ENCODE measurements at regions not wholly inside any gene's neighbourhood (a gene's known extent, or its start where the extent isn't known, plus 50 kb on each side); places are given as distances from the start of the nearest gene placed in this dataset.

- TF ChIP-seq POLR2A (IDR thresholded peaks at IDR 0.05; ENCODE audit: low read depth, low read length), result no peak
- DNase-seq (ENCODE audit: insufficient read length, low spot score), result no peak
These were observed 412.8 kb downstream of the TLE4 start for GRCh38 chr9:79984429-79985067.

GRCh38 chr9:79980432-79980831 lies 408.7 kb downstream of the TLE4 start:
- FAIRE-seq (no peak), DNase-seq (ENCODE audit: insufficient read length, low spot score) (no peak)
- no peak for TF ChIP-seq POLR2A (IDR thresholded peaks at IDR 0.05; ENCODE audit: low read depth, low read length)

More at GRCh38 chr9:79984429-79985067, 412.8 kb downstream of the TLE4 start:
- peak; percentile 72 for FAIRE-seq

GRCh38 chr9:79977510-79978197 lies 405.9 kb downstream of the TLE4 start:
- DNase-seq (ENCODE audit: insufficient read length, low spot score), result no peak
- FAIRE-seq, result peak; percentile 6
- no peak for TF ChIP-seq POLR2A (IDR thresholded peaks at IDR 0.05; ENCODE audit: low read depth, low read length)

GRCh38 chr9:79977074-79977435 lies 405.3 kb downstream of the TLE4 start:
- TF ChIP-seq POLR2A (IDR thresholded peaks at IDR 0.05; ENCODE audit: low read depth, low read length), result no peak

GRCh38 chr9:79976257-79977073 lies 404.7 kb downstream of the TLE4 start:
- no peak for DNase-seq (ENCODE audit: insufficient read length, low spot score)
- no peak for FAIRE-seq
- TF ChIP-seq POLR2A (IDR thresholded peaks at IDR 0.05; ENCODE audit: low read depth, low read length), result no peak

More at GRCh38 chr9:79977074-79977435, 405.3 kb downstream of the TLE4 start:
- FAIRE-seq (no peak), DNase-seq (ENCODE audit: insufficient read length, low spot score) (no peak)

GRCh38 chr9:79975621-79976256 lies 404.0 kb downstream of the TLE4 start:
- no peak for TF ChIP-seq POLR2A (IDR thresholded peaks at IDR 0.05; ENCODE audit: low read depth, low read length)
- DNase-seq (ENCODE audit: insufficient read length, low spot score) (no peak), FAIRE-seq (no peak)

- DNase-seq (ENCODE audit: insufficient read length, low spot score) (no peak), FAIRE-seq (no peak)
- TF ChIP-seq POLR2A (IDR thresholded peaks at IDR 0.05; ENCODE audit: low read depth, low read length), result no peak
These were observed 403.1 kb downstream of the TLE4 start for GRCh38 chr9:79974806-79975422.

- TF ChIP-seq POLR2A (IDR thresholded peaks at IDR 0.05; ENCODE audit: low read depth, low read length), result no peak
- DNase-seq (ENCODE audit: insufficient read length, low spot score), result no peak
- FAIRE-seq, result no peak
These were observed 401.9 kb downstream of the TLE4 start for GRCh38 chr9:79973627-79974026.

- DNase-seq (ENCODE audit: insufficient read length, low spot score) (no peak), FAIRE-seq (no peak)
- TF ChIP-seq POLR2A (IDR thresholded peaks at IDR 0.05; ENCODE audit: low read depth, low read length), result no peak
These were observed 398.3 kb downstream of the TLE4 start for GRCh38 chr9:79970146-79970425.

- no peak for DNase-seq (ENCODE audit: insufficient read length, low spot score)
- TF ChIP-seq POLR2A (IDR thresholded peaks at IDR 0.05; ENCODE audit: low read depth, low read length), result no peak
- no peak for FAIRE-seq
These were observed 397.8 kb downstream of the TLE4 start for GRCh38 chr9:79969393-79970145.

GRCh38 chr9:79968533-79968932 lies 396.8 kb downstream of the TLE4 start:
- TF ChIP-seq POLR2A (IDR thresholded peaks at IDR 0.05; ENCODE audit: low read depth, low read length), result no peak
- no peak for FAIRE-seq
- no peak for DNase-seq (ENCODE audit: insufficient read length, low spot score)

- DNase-seq (ENCODE audit: insufficient read length, low spot score), result no peak
- peak; percentile 69 for FAIRE-seq
- no peak for TF ChIP-seq POLR2A (IDR thresholded peaks at IDR 0.05; ENCODE audit: low read depth, low read length)
These were observed 391.1 kb downstream of the TLE4 start for GRCh38 chr9:79962836-79963235.

- no peak for TF ChIP-seq POLR2A (IDR thresholded peaks at IDR 0.05; ENCODE audit: low read depth, low read length)
- FAIRE-seq, result peak; percentile 27
- DNase-seq (ENCODE audit: insufficient read length, low spot score), result no peak
These were observed 390.4 kb downstream of the TLE4 start for GRCh38 chr9:79962150-79962549.

All from H54 (cell line).